ENCODE measurements at regions not wholly inside any gene's neighbourhood (a gene's known extent, or its start where the extent isn't known, plus 50 kb on each side); places are given as distances from the start of the nearest gene placed in this dataset.

- TF ChIP-seq, protein P1, sequence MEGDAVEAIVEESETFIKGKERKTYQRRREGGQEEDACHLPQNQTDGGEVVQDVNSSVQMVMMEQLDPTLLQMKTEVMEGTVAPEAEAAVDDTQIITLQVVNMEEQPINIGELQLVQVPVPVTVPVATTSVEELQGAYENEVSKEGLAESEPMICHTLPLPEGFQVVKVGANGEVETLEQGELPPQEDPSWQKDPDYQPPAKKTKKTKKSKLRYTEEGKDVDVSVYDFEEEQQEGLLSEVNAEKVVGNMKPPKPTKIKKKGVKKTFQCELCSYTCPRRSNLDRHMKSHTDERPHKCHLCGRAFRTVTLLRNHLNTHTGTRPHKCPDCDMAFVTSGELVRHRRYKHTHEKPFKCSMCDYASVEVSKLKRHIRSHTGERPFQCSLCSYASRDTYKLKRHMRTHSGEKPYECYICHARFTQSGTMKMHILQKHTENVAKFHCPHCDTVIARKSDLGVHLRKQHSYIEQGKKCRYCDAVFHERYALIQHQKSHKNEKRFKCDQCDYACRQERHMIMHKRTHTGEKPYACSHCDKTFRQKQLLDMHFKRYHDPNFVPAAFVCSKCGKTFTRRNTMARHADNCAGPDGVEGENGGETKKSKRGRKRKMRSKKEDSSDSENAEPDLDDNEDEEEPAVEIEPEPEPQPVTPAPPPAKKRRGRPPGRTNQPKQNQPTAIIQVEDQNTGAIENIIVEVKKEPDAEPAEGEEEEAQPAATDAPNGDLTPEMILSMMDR (conservative IDR thresholded peaks at IDR 0.05), result no peak
- no peak for TF ChIP-seq ZFX (IDR thresholded peaks at IDR 0.05)
These were observed 288.7 kb upstream of the USP25 start for GRCh38 chr21:15441060-15441493.

Measured in C4-2B (cell line).